B cell (primary cell): ENCODE measurements at regions not wholly inside any gene's neighbourhood (a gene's known extent, or its start where the extent isn't known, plus 50 kb on each side); places are given as distances from the start of the nearest gene placed in this dataset.

Experiments used
- CTCF ChIP-seq: fragments of 200-600 bp; IDR thresholded peaks from one replicate; pipeline ENCODE4 v1.8.0; 2022; ENCODE audit warnings: antibody characterized with exemption, mild to moderate bottlenecking
- EZH2 ChIP-seq: IDR thresholded peaks from 2 replicates; pipeline ENCODE4 v1.6.1; 2012; ENCODE audit warnings: borderline replicate concordance, low read depth, mild to moderate bottlenecking, moderate library complexity, low read length; ENCODE audit not compliant: insufficient read depth, poor library complexity, severe bottlenecking

GRCh38 chr3:8069471-8069870 is 432.2 kb upstream of the LMCD1 start:
- TF ChIP-seq CTCF (no peak), EZH2 (no peak)
